Small intestine (tissue), 7 donors: ENCODE measurements at regions not wholly inside any gene's neighbourhood (a gene's known extent, or its start where the extent isn't known, plus 50 kb on each side); places are given as distances from the start of the nearest gene placed in this dataset.
"Not testable (repeated sequence)": the region's sequence is repeated elsewhere in the genome, so short reads cannot be mapped to it uniquely, and the experiment has no call there.

Source experiments
- DNase-seq, 2 donors: peaks; one replicate each; pipeline versions ENCODE4 v3.0.0 to v3.0.0-alpha.2; 2013
- FAIRE-seq: peaks from 2 replicates; lab custom pipeline; 2012; peaks lifted over from hg19 to GRCh38; lab: Jason Lieb, UNC
- H3K27ac ChIP-seq, 3 donors: one replicate each; pipeline ENCODE4 v1.5.1; 2013; ENCODE audit warnings: low read length in 2 of 3, mild to moderate bottlenecking in 2 of 3, control low read depth in 1 of 3, inconsistent platforms in 1 of 3, low read depth in 1 of 3, moderate library complexity in 1 of 3
- H3K27me3 ChIP-seq, 3 donors: one replicate each; pipeline ENCODE4 v1.6.1; 2013; ENCODE audit warnings: low read length in 3 of 3, inconsistent platforms in 1 of 3; ENCODE audit not compliant: control insufficient read depth in 3 of 3, insufficient read depth in 3 of 3
- H3K36me3 ChIP-seq, 3 donors: one replicate each; pipeline ENCODE4 v1.6.1; 2013; ENCODE audit warnings: low read length in 3 of 3, inconsistent platforms in 1 of 3, low read depth in 1 of 3, mild to moderate bottlenecking in 1 of 3, moderate library complexity in 1 of 3; ENCODE audit not compliant: control insufficient read depth in 3 of 3, insufficient read depth in 2 of 3
- H3K4me1 ChIP-seq, 3 donors: one replicate each; pipeline ENCODE4 v1.6.1; 2013; ENCODE audit warnings: low read length in 2 of 3, inconsistent platforms in 1 of 3, low read depth in 1 of 3, mild to moderate bottlenecking in 1 of 3, moderate library complexity in 1 of 3; ENCODE audit not compliant: control insufficient read depth in 3 of 3, insufficient read depth in 2 of 3
- H3K4me3 ChIP-seq, 3 donors: one replicate each; pipeline ENCODE4 v1.5.1; 2013; ENCODE audit warnings: low read length in 3 of 3, control low read depth in 1 of 3, inconsistent platforms in 1 of 3, low read depth in 1 of 3, mild to moderate bottlenecking in 1 of 3, moderate library complexity in 1 of 3
- H3K9me3 ChIP-seq, 2 donors: one replicate each; pipeline ENCODE4 v1.6.1; 2013; ENCODE audit warnings: low read depth in 1 of 2, low read length in 1 of 2; ENCODE audit not compliant: control insufficient read depth in 2 of 2, insufficient read depth in 1 of 2
- WGBS, 3 donors: extraction: QIAGEN DNeasy Blood & Tissue Kit; methylation state at CpG; one replicate each; pipeline ENCODE4 v1.1.7; 2013; 5-methylcytosine and 5-hydroxymethylcytosine counted together
- donor health status: healthy with polysubstance abuse.
- donor health status: control.
- donor health status: control.
- donor health status: Bipolar disorder and iron deficiency.
- donor health status: healthy.

DNA sequence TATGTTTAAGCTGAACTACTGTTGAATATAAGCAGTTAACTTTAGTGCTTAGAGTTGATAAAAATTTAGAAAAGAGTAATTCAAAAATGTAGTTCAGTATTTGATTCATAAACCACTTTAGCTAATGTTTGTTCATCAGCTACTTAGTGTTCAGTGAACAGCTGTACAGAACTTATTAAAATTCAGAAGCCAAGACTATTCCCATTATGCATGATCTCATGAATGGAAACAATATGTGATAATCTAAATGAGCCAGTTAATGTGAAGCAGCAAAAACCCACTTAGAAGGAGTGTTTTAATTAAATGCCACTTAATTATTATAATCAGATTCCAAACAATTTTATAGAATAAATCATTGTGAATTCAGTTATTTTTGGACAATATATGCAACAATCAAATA is 92.9 kb upstream of the NEGR1 start:
- H3K4me3 ChIP-seq: no peak overlapping the region
- H3K27ac ChIP-seq: no peak overlapping the region
- H3K27me3 ChIP-seq: no peaks in the 10 kb centered on the region
- H3K4me1 ChIP-seq: no peaks in the 10 kb centered on the region
- FAIRE-seq (no peak), DNase-seq (no peak)
- H3K36me3 ChIP-seq: no peaks in the 10 kb centered on the region
- H3K9me3 ChIP-seq: no peaks in the 10 kb centered on the region

DNA sequence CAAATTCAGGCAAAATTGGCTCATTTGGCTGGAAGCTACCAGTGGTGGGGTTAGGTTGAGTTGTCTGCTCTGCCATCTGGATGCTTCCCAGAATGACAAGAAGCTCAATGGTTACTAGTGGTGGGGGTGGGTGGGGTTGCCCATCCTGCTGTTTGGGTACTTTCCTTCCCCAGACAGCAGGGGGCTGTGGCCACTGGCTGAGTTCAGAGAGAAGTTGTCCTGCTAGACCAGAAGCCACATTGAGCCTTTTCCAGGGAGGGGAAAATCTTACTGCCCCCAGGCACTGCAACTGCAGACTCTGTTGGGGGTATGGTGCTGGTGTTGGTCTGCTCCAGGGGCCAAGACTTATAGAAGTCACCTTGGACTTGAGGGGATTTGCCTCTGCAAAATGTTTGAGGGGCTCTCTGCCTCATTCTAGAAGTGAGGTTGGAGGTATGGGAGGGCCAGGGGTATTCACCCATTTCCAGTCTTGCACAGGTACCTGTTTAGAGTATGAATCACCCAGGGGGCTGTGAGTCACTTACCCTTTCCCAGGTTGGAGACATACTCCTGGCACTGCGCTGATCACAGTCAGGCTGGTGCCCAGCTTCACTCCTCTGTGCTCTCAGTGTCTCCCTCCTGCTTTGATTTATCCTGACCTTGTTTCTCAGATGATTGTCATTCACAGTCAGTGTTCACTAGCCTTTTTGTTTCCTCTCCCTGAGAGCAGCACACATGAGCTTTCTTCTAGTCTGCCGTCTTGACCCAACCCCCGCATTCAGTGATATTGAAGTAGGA is 89.1 kb upstream of the NEGR1 start:
- FAIRE-seq: no peak
- no peaks in the 10 kb centered on the region for H3K27me3 ChIP-seq

GRCh38 chr1:72370836-72371235 is 88.5 kb upstream of the NEGR1 start:
- H3K9me3 ChIP-seq, H3K36me3 ChIP-seq, H3K4me1 ChIP-seq, DNase-seq, H3K4me3 ChIP-seq, H3K27ac ChIP-seq, FAIRE-seq, H3K27me3 ChIP-seq: not testable (repeated sequence)
- WGBS, 3 donors: 78 to 92% (median 84%) methylated on average over 3 of the region's 3 CpGs

More for the DNA sequence above, 89.1 kb upstream of the NEGR1 start:
- Histone ChIP-seq H3K27ac (no peak overlapping the region), H3K36me3 (no peaks in the 10 kb centered on the region), H3K9me3 (no peaks in the 10 kb centered on the region), H3K4me1 (no peaks in the 10 kb centered on the region), H3K4me3 (no peak overlapping the region)
- WGBS, 3 donors: 52 to 82% (median 80%) methylated on average over 3 of the region's 3 CpGs
- no peak for DNase-seq

DNA sequence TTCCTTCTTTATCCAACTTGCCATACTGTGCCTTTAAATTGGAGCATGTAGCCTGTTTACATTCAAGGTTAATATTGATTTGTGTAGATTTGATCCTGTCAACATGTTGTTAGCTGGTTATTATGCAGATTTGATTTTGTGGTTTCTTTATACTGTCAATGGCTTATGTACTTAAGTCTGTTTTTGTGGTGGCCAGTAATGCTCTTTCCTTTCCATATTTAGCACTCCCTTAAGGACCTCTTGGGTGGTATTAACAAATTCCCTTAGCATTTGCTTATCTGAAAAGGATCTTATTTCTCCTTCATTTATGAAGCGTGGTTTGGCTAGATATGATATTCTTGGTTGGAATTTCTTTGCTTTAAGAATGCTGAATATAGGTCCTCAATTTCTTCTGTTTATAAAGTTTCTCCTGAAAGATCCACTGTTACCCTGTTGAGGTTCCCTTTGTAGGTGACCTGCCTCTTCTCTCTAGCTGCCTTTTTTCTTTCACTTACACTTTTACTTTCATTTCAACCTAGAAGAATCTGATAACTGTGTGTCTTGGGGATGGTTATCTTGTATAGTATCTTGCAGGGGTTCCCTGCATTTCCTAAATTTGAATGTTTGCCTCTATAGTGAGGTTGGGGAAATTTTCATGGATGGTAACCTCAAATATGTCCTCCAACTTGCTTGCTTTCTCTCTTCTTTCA is 86.9 kb upstream of the NEGR1 start:
- DNase-seq (no peak), FAIRE-seq (no peak)
- Histone ChIP-seq H3K4me1 (no peaks in the 10 kb centered on the region), H3K36me3 (no peaks in the 10 kb centered on the region), H3K4me3 (no peak overlapping the region), H3K27ac (no peak overlapping the region), H3K9me3 (no peaks in the 10 kb centered on the region), H3K27me3 (no peaks in the 10 kb centered on the region)
- 74 to 87% (median 75%) methylated on average over 1 of the region's 1 CpG for WGBS, 3 donors

DNA sequence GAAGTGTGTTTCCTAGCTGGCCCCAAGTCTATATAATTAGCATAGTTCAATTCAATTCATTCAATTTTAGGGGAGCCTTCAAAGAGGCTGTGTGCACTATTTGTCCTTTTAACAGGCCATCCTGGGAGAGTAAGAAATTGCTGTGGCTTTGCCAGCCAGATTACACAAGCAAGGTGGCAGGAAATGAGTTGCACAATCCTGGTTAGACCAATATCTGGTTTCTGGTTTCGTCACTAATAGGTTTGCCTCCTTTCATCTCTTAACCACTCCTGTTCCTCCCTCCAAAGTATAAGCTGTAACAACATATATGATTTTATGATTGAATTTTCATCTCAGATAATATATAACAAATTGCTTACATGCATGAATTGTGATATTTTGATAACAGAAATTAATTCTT is 84.1 kb upstream of the NEGR1 start:
- H3K4me3 ChIP-seq: no peak overlapping the region
- 4 to 42% (median 10%) methylated on average over 1 of the region's 1 CpG for WGBS, 3 donors
- no peaks in the 10 kb centered on the region for H3K27me3 ChIP-seq
- no peaks in the 10 kb centered on the region for H3K36me3 ChIP-seq
- no peaks in the 10 kb centered on the region for H3K4me1 ChIP-seq
- no peak overlapping the region for H3K27ac ChIP-seq
- FAIRE-seq (no peak), DNase-seq (no peak)
- H3K9me3 ChIP-seq: no peaks in the 10 kb centered on the region

GRCh38 chr1:72365693-72366092 is 83.4 kb upstream of the NEGR1 start:
- DNase-seq (no peak), FAIRE-seq (no peak)
- Histone ChIP-seq H3K4me1 (no peaks in the 10 kb centered on the region), H3K27ac (no peak overlapping the region), H3K9me3 (no peaks in the 10 kb centered on the region), H3K4me3 (no peak overlapping the region), H3K27me3 (no peaks in the 10 kb centered on the region), H3K36me3 (no peaks in the 10 kb centered on the region)
- WGBS, 3 donors: 56 to 67% (median 64%) methylated on average over 3 of the region's 3 CpGs

DNA sequence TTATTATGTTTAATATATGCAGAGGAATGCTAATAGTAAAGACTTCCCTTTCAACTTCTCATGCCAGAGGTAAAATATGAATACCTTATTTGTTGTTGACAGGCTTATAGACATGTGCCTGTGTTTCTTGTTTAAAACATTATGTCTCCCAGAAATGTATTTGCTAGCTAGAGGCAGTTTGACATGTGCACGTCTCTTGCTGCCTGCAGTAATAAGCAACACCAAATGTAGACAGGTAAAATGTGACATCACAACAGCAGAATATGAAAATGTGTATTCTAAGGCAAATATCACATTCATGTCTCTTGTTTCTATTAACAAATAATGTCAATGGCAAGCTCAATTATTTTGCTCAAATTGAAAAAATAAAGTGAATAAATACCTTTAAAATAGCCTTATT is 80.2 kb upstream of the NEGR1 start:
- Histone ChIP-seq H3K4me1 (no peaks in the 10 kb centered on the region), H3K4me3 (no peak overlapping the region), H3K9me3 (no peaks in the 10 kb centered on the region), H3K36me3 (no peaks in the 10 kb centered on the region), H3K27me3 (no peaks in the 10 kb centered on the region), H3K27ac (no peak overlapping the region)
- FAIRE-seq (no peak), DNase-seq (no peak)
- WGBS, 3 donors: 52 to 79% (median 58%) methylated on average over 1 of the region's 1 CpG

DNA sequence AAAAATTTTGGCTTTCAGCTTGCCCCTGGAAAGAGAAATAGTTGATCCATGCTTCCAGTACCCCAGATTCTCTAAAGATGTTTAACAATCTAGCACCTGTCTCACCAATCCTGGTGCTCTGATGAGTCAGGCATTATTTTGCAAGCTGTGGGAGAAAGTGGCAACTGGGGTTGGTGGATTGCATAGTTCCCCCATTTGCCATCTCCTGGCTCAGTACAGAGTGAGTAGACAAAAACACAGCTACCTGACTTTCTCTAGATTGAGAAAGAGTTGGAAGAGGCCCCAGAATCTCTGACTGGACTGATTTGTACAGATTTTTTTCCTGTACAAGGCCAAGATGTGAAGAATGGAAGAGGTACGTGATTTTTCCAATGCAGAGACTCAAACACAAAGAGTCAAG is 75.1 kb upstream of the NEGR1 start:
- H3K36me3 ChIP-seq: no peaks in the 10 kb centered on the region
- H3K27ac ChIP-seq: no peak overlapping the region
- DNase-seq: no peak
- no peak overlapping the region for H3K4me3 ChIP-seq
- no peaks in the 10 kb centered on the region for H3K27me3 ChIP-seq
- H3K4me1 ChIP-seq: no peaks in the 10 kb centered on the region
- WGBS, 3 donors: 74 to 81% (median 77%) methylated on average over 1 of the region's 1 CpG
- FAIRE-seq: no peak
- no peaks in the 10 kb centered on the region for H3K9me3 ChIP-seq
